ENCODE measurements at regions not wholly inside any gene's neighbourhood (a gene's known extent, or its start where the extent isn't known, plus 50 kb on each side); places are given as distances from the start of the nearest gene placed in this dataset.

GRCh38 chr6:44771647-44772415, 384.3 kb downstream of the CDC5L start:
- no peak for DNase-seq

- DNase-seq = no peak
Measured at GRCh38 chr6:44772838-44773237, 385.3 kb downstream of the CDC5L start.

GRCh38 chr6:44775121-44775520, 387.6 kb downstream of the CDC5L start:
- no peak for DNase-seq

GRCh38 chr6:44776344-44776743, 388.8 kb downstream of the CDC5L start:
- no peak for DNase-seq

- no peak for DNase-seq
Measured at GRCh38 chr6:44778513-44778912, 391.0 kb downstream of the CDC5L start.
